ENCODE measurements at regions not wholly inside any gene's neighbourhood (a gene's known extent, or its start where the extent isn't known, plus 50 kb on each side); places are given as distances from the start of the nearest gene placed in this dataset.
"Not testable (repeated sequence)": the region's sequence is repeated elsewhere in the genome, so short reads cannot be mapped to it uniquely, and the experiment has no call there.

GRCh38 chr2:67082813-67083212 lies 314.3 kb upstream of the ETAA1 start:
- no peak for FAIRE-seq
- DNase-seq (ENCODE audit: low spot score) = no peak

GRCh38 chr2:67083951-67084350 lies 313.2 kb upstream of the ETAA1 start:
- DNase-seq (ENCODE audit: low spot score) = no peak
- no peak for FAIRE-seq

GRCh38 chr2:67085146-67085545 lies 312.0 kb upstream of the ETAA1 start:
- no peak for DNase-seq (ENCODE audit: low spot score)
- no peak for FAIRE-seq

GRCh38 chr2:67091681-67092080 lies 305.5 kb upstream of the ETAA1 start:
- DNase-seq (ENCODE audit: low spot score) (no peak), FAIRE-seq (no peak)

- no peak for FAIRE-seq
These were observed 302.0 kb upstream of the ETAA1 start for GRCh38 chr2:67095121-67095520.

GRCh38 chr2:67096886-67097285 lies 300.2 kb upstream of the ETAA1 start:
- FAIRE-seq (no peak), DNase-seq (ENCODE audit: low spot score) (no peak)

More at GRCh38 chr2:67095121-67095520, 302.0 kb upstream of the ETAA1 start:
- DNase-seq (ENCODE audit: low spot score) = no peak

- FAIRE-seq (no peak), DNase-seq (ENCODE audit: low spot score) (no peak)
These were observed 294.0 kb upstream of the ETAA1 start for GRCh38 chr2:67103157-67103556.

- DNase-seq (ENCODE audit: low spot score) = no peak
- FAIRE-seq = no peak
These were observed 288.9 kb upstream of the ETAA1 start for GRCh38 chr2:67108231-67108630.

- no peak for DNase-seq (ENCODE audit: low spot score)
- no peak for FAIRE-seq
These were observed 272.6 kb upstream of the ETAA1 start for GRCh38 chr2:67124531-67124930.

GRCh38 chr2:67130531-67131256 lies 266.4 kb upstream of the ETAA1 start:
- FAIRE-seq = no peak
- DNase-seq (ENCODE audit: low spot score) = no peak

GRCh38 chr2:67131257-67131609 lies 265.9 kb upstream of the ETAA1 start:
- DNase-seq (ENCODE audit: low spot score) (no peak), FAIRE-seq (no peak)

- FAIRE-seq; DNase-seq (ENCODE audit: low spot score): not testable (repeated sequence)
These were observed 264.6 kb upstream of the ETAA1 start for GRCh38 chr2:67132441-67132940.

- FAIRE-seq (no peak), DNase-seq (ENCODE audit: low spot score) (no peak)
These were observed 261.9 kb upstream of the ETAA1 start for GRCh38 chr2:67135208-67135607.

- FAIRE-seq = no peak
- DNase-seq (ENCODE audit: low spot score) = no peak
These were observed 259.4 kb upstream of the ETAA1 start for GRCh38 chr2:67137699-67138098.

GRCh38 chr2:67142071-67142470 lies 255.1 kb upstream of the ETAA1 start:
- DNase-seq (ENCODE audit: low spot score) (no peak), FAIRE-seq (no peak)

- no peak for FAIRE-seq
- no peak for DNase-seq (ENCODE audit: low spot score)
These were observed 254.4 kb upstream of the ETAA1 start for GRCh38 chr2:67142741-67143140.

- DNase-seq (ENCODE audit: low spot score) = no peak
- FAIRE-seq = no peak
These were observed 251.3 kb upstream of the ETAA1 start for GRCh38 chr2:67145851-67146250.

GRCh38 chr2:67156796-67157195 lies 240.3 kb upstream of the ETAA1 start:
- FAIRE-seq = no peak

GRCh38 chr2:67158718-67159117 lies 238.4 kb upstream of the ETAA1 start:
- FAIRE-seq (no peak), DNase-seq (ENCODE audit: low spot score) (no peak)

More at GRCh38 chr2:67156796-67157195, 240.3 kb upstream of the ETAA1 start:
- no peak for DNase-seq (ENCODE audit: low spot score)

- DNase-seq (ENCODE audit: low spot score) (no peak), FAIRE-seq (no peak)
These were observed 237.2 kb upstream of the ETAA1 start for GRCh38 chr2:67159929-67160328.

GRCh38 chr2:67164771-67165522 lies 232.2 kb upstream of the ETAA1 start:
- no peak for FAIRE-seq
- DNase-seq (ENCODE audit: low spot score) = no peak

GRCh38 chr2:67165523-67165990 lies 231.6 kb upstream of the ETAA1 start:
- FAIRE-seq = no peak

GRCh38 chr2:67166511-67166910 lies 230.6 kb upstream of the ETAA1 start:
- DNase-seq (ENCODE audit: low spot score); FAIRE-seq: not testable (repeated sequence)

More at GRCh38 chr2:67165523-67165990, 231.6 kb upstream of the ETAA1 start:
- DNase-seq (ENCODE audit: low spot score) = no peak

All from RCC 7860 (cell line).